ENCODE measurements at regions not wholly inside any gene's neighbourhood (a gene's known extent, or its start where the extent isn't known, plus 50 kb on each side); places are given as distances from the start of the nearest gene placed in this dataset.
"Not testable (repeated sequence)": the region's sequence is repeated elsewhere in the genome, so short reads cannot be mapped to it uniquely, and the experiment has no call there.

- FAIRE-seq: no peak
Measured at GRCh38 chr13:110811008-110811720, 97.7 kb downstream of the ING1 start.

- FAIRE-seq: no peak
Measured at GRCh38 chr13:110811771-110812120, 98.2 kb downstream of the ING1 start.

- FAIRE-seq: no peak
Measured at GRCh38 chr13:110812121-110812868, 98.8 kb downstream of the ING1 start.

- no peak for FAIRE-seq
Measured at GRCh38 chr13:110812869-110813645, 99.6 kb downstream of the ING1 start.

GRCh38 chr13:110813646-110814624 is 100.4 kb downstream of the ING1 start:
- FAIRE-seq: no peak

- FAIRE-seq: no peak
Measured at GRCh38 chr13:110815471-110816204, 99.2 kb downstream of the ANKRD10 start.

- no peak for FAIRE-seq
Measured at GRCh38 chr13:110816500-110816899, 98.4 kb downstream of the ANKRD10 start.

GRCh38 chr13:110817143-110817542 is 97.7 kb downstream of the ANKRD10 start:
- no peak for FAIRE-seq

- FAIRE-seq: no peak
Measured at GRCh38 chr13:110818747-110819146, 96.1 kb downstream of the ANKRD10 start.

GRCh38 chr13:110819203-110820014 is 95.5 kb downstream of the ANKRD10 start:
- FAIRE-seq: peak; percentile 93

GRCh38 chr13:110820322-110820721 is 94.5 kb downstream of the ANKRD10 start:
- no peak for FAIRE-seq

- FAIRE-seq: not testable (repeated sequence)
Measured at GRCh38 chr13:110821837-110822668, 92.8 kb downstream of the ANKRD10 start.

GRCh38 chr13:110822669-110822945 is 92.3 kb downstream of the ANKRD10 start:
- no peak for FAIRE-seq

- FAIRE-seq: no peak
Measured at GRCh38 chr13:110824702-110825300, 90.1 kb downstream of the ANKRD10 start.

- FAIRE-seq: no peak
Measured at GRCh38 chr13:110825516-110825915, 89.4 kb downstream of the ANKRD10 start.

- FAIRE-seq: no peak
Measured at GRCh38 chr13:110826101-110826500, 88.8 kb downstream of the ANKRD10 start.

GRCh38 chr13:110826861-110827672 is 87.8 kb downstream of the ANKRD10 start:
- no peak for FAIRE-seq
